H1 (cell line): ENCODE measurements at regions not wholly inside any gene's neighbourhood (a gene's known extent, or its start where the extent isn't known, plus 50 kb on each side); places are given as distances from the start of the nearest gene placed in this dataset.

Experiments
- EP300 ChIP-seq, 2 experiments: IDR thresholded peaks; 1 replicate in 1 of 2; 2 replicates in 1 of 2; pipeline ENCODE4 v1.6.1; 2011 to 2012; ENCODE audit warnings: low read depth in 2 of 2, low read length in 2 of 2, mild to moderate bottlenecking in 2 of 2, borderline replicate concordance in 1 of 2, inconsistent platforms in 1 of 2, moderate library complexity in 1 of 2
- EZH2 ChIP-seq: fragments of 200-600 bp; sonication (generic); IDR thresholded peaks from 2 replicates; pipeline ENCODE4 v1.7.1; 2012; ENCODE audit warnings: low read depth, mild to moderate bottlenecking, moderate library complexity, low read length, inconsistent platforms; ENCODE audit not compliant: severe bottlenecking
- FOSL1 ChIP-seq: IDR thresholded peaks from 2 replicates; pipeline ENCODE4 v1.6.1; 2011; ENCODE audit warnings: mild to moderate bottlenecking, low read depth, low read length, moderate library complexity; ENCODE audit not compliant: insufficient read depth
- GTF2F1 ChIP-seq: IDR thresholded peaks from 2 replicates; pipeline ENCODE4 v1.6.1; 2012; ENCODE audit warnings: low read depth, low read length, improper control_type of control experiment, borderline replicate concordance
- JUN ChIP-seq: IDR thresholded peaks from 2 replicates; pipeline ENCODE4 v1.6.1; 2011; ENCODE audit warnings: low read depth, mild to moderate bottlenecking, improper control_type of control experiment, low read length
- NRF1 ChIP-seq: IDR thresholded peaks from 2 replicates; pipeline ENCODE4 v1.6.1; 2011; ENCODE audit warnings: mild to moderate bottlenecking, low read depth, low read length, improper control_type of control experiment
- POLR2AphosphoS5 ChIP-seq: IDR thresholded peaks from 2 replicates; pipeline ENCODE4 v1.6.1; 2011; ENCODE audit warnings: low read depth, low read length
- RXRA ChIP-seq: IDR thresholded peaks from 2 replicates; pipeline ENCODE4 v1.6.1; 2011; ENCODE audit warnings: low read depth, mild to moderate bottlenecking, low read length, moderate library complexity; ENCODE audit not compliant: insufficient read depth
- SIX5 ChIP-seq: IDR thresholded peaks from 2 replicates; pipeline ENCODE4 v1.6.1; 2011; ENCODE audit warnings: mild to moderate bottlenecking, low read depth, low read length
- TAF1 ChIP-seq: IDR thresholded peaks from 2 replicates; pipeline ENCODE4 v1.6.1; 2011; ENCODE audit warnings: mild to moderate bottlenecking, low read depth, low read length
- TCF12 ChIP-seq: IDR thresholded peaks from 2 replicates; pipeline ENCODE4 v1.6.1; 2011; ENCODE audit warnings: low read depth, mild to moderate bottlenecking, low read length
- ZNF274 ChIP-seq: IDR thresholded peaks from 2 replicates; pipeline ENCODE4 v1.7.0; 2012; ENCODE audit warnings: low read length, borderline replicate concordance; ENCODE audit errors: extremely low read depth
- TF ChIP-seq, protein P1 (sequence below): IDR thresholded peaks from 2 replicates; pipeline ENCODE4 v1.6.1; 2011; ENCODE audit warnings: low read length, improper control_type of control experiment
- TF ChIP-seq, protein P2 (sequence below), 3 experiments: IDR thresholded peaks; 1 replicate in 2 of 3; 2 replicates in 1 of 3; pipeline versions ENCODE4 v1.5.1 to v1.6.1; 2011; ENCODE audit warnings: low read length in 3 of 3, mild to moderate bottlenecking in 3 of 3, inconsistent platforms in 2 of 3, low read depth in 1 of 3, moderate library complexity in 1 of 3; ENCODE audit not compliant: insufficient read depth in 1 of 3; ENCODE audit errors: control extremely low read depth in 1 of 3

DNA sequence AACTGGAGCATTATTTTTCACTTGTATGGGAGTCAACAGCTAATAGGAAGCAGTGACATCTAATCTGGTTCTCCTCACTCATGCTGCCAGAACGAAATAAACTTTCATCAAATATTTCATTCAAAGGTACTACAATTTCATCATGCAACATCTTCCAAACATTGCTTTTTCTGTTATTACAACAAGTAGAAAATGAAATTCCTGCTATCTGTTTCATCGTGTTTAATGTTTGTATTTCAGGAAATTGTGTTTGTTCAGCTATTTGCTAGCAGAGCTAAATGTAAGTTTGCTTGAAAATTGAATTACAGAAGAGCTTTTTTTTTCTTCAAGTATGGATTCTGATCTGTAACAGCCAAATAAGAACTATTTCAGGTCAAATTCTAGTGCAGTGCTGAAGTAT is 90.1 kb downstream of the SLITRK6 start:
- TF ChIP-seq, protein P1, sequence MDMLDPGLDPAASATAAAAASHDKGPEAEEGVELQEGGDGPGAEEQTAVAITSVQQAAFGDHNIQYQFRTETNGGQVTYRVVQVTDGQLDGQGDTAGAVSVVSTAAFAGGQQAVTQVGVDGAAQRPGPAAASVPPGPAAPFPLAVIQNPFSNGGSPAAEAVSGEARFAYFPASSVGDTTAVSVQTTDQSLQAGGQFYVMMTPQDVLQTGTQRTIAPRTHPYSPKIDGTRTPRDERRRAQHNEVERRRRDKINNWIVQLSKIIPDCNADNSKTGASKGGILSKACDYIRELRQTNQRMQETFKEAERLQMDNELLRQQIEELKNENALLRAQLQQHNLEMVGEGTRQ: no peak
- TF ChIP-seq, protein P2, sequence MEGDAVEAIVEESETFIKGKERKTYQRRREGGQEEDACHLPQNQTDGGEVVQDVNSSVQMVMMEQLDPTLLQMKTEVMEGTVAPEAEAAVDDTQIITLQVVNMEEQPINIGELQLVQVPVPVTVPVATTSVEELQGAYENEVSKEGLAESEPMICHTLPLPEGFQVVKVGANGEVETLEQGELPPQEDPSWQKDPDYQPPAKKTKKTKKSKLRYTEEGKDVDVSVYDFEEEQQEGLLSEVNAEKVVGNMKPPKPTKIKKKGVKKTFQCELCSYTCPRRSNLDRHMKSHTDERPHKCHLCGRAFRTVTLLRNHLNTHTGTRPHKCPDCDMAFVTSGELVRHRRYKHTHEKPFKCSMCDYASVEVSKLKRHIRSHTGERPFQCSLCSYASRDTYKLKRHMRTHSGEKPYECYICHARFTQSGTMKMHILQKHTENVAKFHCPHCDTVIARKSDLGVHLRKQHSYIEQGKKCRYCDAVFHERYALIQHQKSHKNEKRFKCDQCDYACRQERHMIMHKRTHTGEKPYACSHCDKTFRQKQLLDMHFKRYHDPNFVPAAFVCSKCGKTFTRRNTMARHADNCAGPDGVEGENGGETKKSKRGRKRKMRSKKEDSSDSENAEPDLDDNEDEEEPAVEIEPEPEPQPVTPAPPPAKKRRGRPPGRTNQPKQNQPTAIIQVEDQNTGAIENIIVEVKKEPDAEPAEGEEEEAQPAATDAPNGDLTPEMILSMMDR (IDR thresholded peaks at IDR 0.05; ENCODE audit: control extremely low read depth in 1 of 3, insufficient read depth in 1 of 3, low read depth in 1 of 3, low read length in 3 of 3): no peak
- TF ChIP-seq TCF12: no peak
- TF ChIP-seq TAF1: no peak
- no peak for TF ChIP-seq RXRA
- TF ChIP-seq GTF2F1: no peak
- TF ChIP-seq SIX5: no peak
- no peak for TF ChIP-seq JUN
- no peak for TF ChIP-seq NRF1
- TF ChIP-seq ZNF274: no peak
- TF ChIP-seq FOSL1: no peak
- TF ChIP-seq POLR2AphosphoS5: no peak
- TF ChIP-seq EZH2: no peak
- no peak for TF ChIP-seq EP300 (IDR thresholded peaks at IDR 0.05; ENCODE audit: borderline replicate concordance in 1 of 2, low read depth in 2 of 2, low read length in 2 of 2)
